GM18520 (cell line): ENCODE measurements at regions not wholly inside any gene's neighbourhood (a gene's known extent, or its start where the extent isn't known, plus 50 kb on each side); places are given as distances from the start of the nearest gene placed in this dataset.
"Not testable (repeated sequence)": the region's sequence is repeated elsewhere in the genome, so short reads cannot be mapped to it uniquely, and the experiment has no call there.

ENCODE experiments used
- ATAC-seq: cut with Tn5 transposase; IDR thresholded peaks from one replicate; pipeline ENCODE4 v1.9.1; 2021; ENCODE audit not compliant: unreplicated experiment

DNA sequence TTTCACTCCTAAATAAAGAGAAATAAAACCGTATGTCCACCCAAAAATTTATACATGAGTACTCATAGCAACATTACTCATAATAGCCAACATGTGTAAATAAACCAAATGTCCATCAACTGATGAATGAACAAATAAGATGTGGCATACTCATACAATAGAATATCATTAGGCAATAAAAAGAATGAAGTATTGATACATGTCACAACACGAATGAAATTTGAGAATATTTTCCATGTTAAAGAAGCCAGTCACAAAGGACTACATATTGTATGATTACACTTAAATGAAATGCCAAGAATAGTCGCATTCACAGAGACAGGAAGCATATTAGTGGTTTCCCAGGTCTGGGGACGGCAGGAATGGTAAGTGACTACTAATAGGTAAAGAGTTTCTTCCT lies 869.2 kb downstream of the IGSF11 start:
- no peak for ATAC-seq

DNA sequence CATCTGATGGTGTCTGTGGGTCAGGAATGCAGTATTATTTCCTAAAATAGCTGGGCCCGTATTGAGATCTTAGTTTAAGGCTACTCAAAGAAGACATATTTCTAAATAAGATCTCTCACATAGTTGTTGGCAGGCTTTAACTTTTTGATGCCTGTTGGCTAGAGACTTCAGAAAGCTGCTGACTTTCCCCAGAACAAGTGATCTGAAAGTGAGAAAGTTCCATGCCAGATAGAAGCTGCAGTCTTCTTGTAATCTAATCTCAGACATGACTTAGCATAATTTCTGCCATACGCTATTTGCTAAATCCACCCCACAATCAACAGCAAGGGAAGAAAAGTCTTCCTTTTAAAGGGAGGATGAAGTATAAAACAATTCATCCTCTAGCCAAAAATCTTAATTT lies 867.1 kb downstream of the IGSF11 start:
- ATAC-seq: no peak

- ATAC-seq: no peak
Measured at GRCh38 chr3:118168175-118168574, 866.5 kb downstream of the IGSF11 start.

- ATAC-seq: no peak
Measured at GRCh38 chr3:118171236-118171852, 863.3 kb downstream of the IGSF11 start.

DNA sequence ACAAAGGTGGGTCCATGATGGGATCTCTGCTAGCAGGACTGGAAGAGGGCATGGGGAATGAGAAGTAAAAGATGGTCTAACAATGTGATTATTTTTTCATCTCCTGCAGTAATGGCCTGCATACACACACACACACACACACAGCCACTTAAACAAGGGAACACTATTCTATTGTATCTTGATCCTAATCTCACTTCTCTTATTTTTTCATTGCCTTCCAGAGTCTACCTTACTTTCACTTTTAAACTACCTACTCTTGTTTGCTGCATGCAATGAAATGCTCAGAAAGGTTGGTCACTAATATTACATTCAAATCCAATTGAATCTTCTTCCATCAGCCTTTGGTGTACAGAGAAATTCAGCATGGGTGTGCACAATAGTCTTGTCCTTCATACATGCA lies 853.8 kb downstream of the IGSF11 start:
- ATAC-seq: no peak

DNA sequence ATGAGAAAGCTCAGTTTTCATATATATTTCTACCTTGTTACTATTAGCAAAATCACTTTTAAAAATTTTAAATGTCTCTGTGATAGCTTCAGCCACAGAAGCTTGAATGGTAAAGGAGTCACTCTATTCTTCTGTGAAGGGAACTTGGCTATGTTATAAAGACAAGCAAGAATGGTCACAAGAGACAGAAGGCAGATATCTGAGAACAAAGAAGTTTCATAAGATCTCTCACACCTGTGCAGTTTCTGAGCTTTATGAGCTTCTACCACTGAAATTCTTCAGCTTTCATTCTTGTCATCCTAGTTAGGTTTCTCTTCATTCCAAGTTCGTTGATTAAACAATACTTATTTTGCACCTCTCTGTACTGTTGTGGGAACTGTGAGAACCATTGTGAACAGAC lies 853.4 kb downstream of the IGSF11 start:
- no peak for ATAC-seq

DNA sequence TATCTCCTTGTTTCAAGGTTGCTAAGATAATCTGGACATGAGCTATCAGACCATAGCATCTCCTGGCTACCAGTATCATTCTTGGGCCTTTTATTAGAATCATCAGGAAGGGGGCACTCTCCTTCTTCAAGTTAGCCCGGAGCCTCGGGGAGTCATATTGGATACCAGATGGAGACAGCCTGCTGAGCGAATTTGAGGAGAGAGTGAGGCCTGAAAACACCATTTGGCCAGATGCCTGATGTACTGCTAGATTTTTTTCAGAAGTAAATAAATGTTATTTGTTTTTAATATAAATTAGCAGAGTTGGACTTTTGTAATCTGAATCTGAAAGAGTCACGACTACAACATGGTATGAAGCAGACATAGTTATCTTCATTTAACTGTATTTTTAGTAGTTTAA lies 848.6 kb downstream of the IGSF11 start:
- no peak for ATAC-seq

DNA sequence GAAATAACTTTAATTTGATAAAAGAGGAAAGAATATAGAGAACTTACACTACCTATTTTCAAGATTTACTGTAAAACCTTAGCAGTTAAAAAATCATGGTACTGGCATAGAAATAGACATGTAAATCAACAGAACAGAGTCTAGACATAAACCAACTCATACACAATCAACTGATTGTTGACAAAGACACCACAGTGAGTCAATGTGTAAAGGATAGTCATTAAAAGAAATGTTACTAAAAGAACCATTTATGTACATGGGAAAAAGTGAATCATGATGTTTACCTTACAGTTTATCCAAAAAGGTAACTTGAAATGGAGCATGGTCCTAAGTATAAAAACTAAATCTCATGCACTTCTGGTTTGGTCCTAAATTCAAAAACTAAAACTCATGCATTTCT lies 847.4 kb downstream of the IGSF11 start:
- no peak for ATAC-seq

GRCh38 chr3:118196183-118196582 lies 838.5 kb downstream of the IGSF11 start:
- no peak for ATAC-seq

DNA sequence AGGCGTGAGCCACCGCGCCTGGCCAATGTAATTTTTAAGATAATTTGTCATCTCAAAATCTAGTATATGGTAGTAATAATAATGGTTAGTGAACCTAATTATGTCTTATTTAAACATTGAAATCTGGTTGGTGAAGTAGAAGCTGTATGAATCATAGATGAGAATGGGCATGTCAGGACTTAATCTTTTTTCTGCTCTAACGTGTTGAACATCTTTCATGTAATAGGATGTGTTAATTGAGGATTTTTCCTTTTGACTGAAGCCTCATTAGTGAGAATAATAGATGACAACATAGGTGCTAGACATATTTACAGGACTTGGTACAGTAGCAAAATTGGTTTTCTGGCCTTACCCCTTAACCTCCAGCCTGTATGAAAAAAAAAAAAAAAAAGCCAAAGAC lies 835.6 kb downstream of the IGSF11 start:
- no peak for ATAC-seq

- ATAC-seq: no peak
Measured at GRCh38 chr3:118204052-118204656, 830.5 kb downstream of the IGSF11 start.

DNA sequence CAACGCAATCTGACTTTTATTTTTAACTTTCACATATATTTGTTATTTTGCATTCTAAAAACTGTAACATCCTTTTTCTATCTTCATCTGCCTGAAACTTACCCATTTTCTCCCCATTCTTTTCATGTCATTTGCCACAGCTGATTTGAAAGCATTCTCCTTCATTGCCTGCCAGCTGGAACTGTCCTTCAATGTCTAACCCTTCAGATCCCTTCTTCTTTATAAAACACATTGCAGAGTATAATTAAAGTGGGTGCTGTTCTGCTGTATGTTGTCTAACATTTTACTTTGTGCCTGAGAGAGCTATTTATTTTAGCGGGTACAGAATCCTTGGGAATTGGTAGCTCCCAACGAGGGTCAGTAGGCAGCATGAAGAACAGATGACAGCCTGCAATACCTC lies 827.4 kb downstream of the IGSF11 start:
- ATAC-seq: no peak

GRCh38 chr3:118208642-118209041 lies 826.0 kb downstream of the IGSF11 start:
- ATAC-seq: no peak

DNA sequence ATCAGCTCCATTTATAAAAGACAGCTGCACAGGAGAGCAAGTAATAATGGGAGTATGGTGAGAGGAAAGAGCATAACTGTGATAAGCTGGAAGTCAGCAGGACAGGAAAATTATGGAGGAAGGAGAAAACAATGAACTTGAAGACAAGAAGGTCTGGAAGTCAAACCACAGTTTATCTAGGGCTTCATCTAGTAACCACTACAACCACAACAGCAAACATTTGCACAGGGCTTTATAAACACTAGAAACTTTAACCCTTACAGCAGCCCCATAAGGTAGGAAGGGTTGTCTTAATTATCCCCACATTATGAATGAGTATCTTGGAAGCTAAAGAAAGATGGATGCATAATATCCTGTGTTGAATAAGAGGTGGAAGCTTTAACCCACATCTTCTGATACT lies 820.8 kb downstream of the IGSF11 start:
- no peak for ATAC-seq

DNA sequence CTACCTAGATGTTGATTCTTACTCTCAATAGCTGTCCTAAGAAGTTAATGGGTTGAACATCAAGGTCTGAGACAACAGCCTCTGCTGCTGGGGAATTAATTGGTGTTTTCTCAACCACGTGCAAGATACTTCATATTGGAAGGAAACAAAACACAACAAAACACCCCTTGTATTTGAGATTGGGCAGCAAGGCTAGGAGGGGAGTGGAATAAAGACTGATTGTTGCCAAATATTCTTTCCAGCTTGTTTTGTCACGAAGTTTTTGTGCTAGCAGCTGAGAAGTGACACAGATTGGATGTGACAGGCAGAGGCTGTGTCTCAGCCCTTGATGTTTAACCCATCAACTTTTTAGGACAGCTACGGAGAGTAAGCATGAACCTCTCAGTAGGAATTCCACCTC lies 808.4 kb downstream of the IGSF11 start:
- no peak for ATAC-seq

DNA sequence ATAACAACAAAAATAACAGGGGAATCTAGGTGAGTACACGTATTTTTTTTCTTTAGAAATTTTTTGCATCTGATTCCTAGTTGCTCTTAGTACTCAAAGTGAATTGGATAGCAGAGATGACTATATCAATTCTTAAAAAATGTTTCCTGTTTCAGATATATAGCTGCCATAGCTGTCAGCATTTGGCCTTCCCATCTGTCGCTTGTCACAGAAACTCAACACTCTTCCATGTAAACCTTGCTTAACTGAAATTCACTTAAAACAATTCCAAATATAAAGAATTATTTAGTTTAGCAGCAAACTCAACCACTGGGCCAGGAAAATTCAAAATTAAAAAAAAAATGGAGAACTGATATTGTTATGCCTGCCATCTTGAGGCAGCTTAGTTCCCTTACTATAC lies 807.5 kb downstream of the IGSF11 start:
- ATAC-seq: no peak

- no peak for ATAC-seq
Measured at GRCh38 chr3:118228151-118228550, 806.5 kb downstream of the IGSF11 start.

DNA sequence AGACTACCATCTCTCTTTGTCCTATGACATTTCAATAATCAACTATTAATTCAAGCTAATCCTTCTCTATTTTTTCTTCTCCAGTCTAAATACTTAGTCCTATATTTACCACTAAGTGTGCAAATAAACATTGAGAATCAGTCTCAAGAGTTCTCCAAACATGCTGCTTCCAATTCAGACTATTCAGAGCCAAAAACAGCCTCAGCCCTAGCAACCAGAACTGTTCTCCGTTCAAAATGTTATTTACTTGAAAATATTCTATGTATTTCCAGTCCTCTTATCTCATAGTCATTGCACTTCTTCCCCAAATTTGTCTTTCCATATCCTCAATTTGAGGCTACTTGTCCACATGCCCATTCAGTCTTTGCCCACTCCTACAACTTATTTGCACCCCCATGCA lies 805.5 kb downstream of the IGSF11 start:
- no peak for ATAC-seq

- ATAC-seq: no peak
Measured at GRCh38 chr3:118231578-118231977, 803.1 kb downstream of the IGSF11 start.

DNA sequence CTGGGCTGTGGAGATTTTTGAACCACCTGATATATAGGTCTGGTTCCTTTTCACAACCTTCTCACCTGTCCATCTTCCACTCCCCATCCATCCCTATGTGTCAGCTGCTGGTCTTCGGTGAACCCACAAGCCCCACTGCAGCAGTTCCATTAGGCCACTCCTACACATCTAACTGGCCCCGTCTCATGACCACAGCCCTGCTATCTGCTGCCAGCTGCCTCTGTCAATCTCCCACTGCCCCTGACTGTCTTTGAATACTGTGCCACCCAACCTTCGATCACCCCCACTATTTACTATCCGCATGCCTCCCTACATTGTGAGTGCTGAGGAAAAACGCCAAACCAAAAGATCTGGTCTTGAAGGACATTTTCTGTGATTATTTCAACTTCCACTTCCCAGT lies 795.4 kb downstream of the IGSF11 start:
- no peak for ATAC-seq

DNA sequence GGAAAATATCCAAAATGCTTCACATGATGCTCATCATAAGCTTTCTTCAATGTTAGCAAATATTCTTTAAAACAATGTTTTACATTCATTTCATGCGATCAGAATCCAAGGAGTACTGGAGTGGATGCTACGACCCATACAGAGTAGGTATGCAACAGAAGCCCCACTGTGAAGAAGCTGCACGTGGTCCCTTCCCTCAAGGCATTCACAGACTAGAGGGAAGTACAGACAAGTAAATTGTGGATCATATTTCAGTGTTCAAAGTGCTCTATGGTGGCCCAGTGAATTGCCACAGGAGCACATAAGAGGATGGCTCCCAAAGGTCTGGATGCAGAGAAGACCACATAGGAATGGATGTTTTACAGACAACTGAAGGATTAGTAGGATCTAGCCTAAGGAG lies 789.9 kb downstream of the IGSF11 start:
- no peak for ATAC-seq

GRCh38 chr3:118245312-118245711 lies 789.3 kb downstream of the IGSF11 start:
- no peak for ATAC-seq

- not testable (repeated sequence) for ATAC-seq
Measured at GRCh38 chr3:118258850-118259249, 775.8 kb downstream of the IGSF11 start.
